ENCODE measurements at regions not wholly inside any gene's neighbourhood (a gene's known extent, or its start where the extent isn't known, plus 50 kb on each side); places are given as distances from the start of the nearest gene placed in this dataset.

DNA sequence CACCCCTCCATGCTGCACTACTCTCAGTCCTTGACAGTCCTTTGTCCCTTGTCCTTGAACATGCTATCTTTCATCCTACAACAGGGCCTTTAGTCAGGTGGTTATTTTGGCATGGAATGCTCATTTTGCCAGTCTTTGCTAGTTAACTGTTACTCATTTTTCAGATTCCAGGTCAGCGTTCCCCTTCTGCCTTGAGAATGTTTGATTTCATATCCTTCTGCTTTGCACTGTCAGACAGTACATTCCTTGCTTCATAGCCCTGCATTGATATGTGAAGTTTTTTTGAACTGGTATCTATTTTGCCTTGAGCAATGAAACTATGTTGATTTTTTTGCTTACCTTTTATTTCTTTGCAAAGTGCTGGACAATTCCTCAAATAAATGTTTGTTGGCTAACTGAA is 638.2 kb upstream of the SEMA6A start:
- no peak overlapping the region for H3K4me2 ChIP-seq (ENCODE audit: insufficient read depth, insufficient read length, low read length)
- no peaks in the 10 kb centered on the region for H3K27me3 ChIP-seq (ENCODE audit: insufficient read depth, low read length)
- no peak overlapping the region for H2BK20ac ChIP-seq (ENCODE audit: low read depth, low read length, poor library complexity, severe bottlenecking)
- Mint-ChIP-seq H3K27ac (no peak overlapping the region; a peak in 1 of 7 replicates), H3K9me3 (peaks cover 0 to 4% of the 10 kb centered on the region in 2 experiments; a peak in 2 of 5 replicates), H3K4me3 (no peak overlapping the region), H3K36me3 (ENCODE audit: insufficient read depth in 1 of 3, low read depth in 3 of 3) (peaks cover 0 to 5% (median 4%) of the 10 kb centered on the region in 3 experiments; a peak in 3 of 7 replicates), H3K27me3 (ENCODE audit: low read depth) (no peaks in the 10 kb centered on the region), H3K4me1 (peaks cover 4 to 5% of the 10 kb centered on the region in 2 experiments)
- no peak overlapping the region for H3K23ac ChIP-seq (ENCODE audit: insufficient read length, low read depth, low read length)
- no peak overlapping the region for H2AK5ac ChIP-seq (ENCODE audit: insufficient read length, low read length)
- TF ChIP-seq, protein P1, sequence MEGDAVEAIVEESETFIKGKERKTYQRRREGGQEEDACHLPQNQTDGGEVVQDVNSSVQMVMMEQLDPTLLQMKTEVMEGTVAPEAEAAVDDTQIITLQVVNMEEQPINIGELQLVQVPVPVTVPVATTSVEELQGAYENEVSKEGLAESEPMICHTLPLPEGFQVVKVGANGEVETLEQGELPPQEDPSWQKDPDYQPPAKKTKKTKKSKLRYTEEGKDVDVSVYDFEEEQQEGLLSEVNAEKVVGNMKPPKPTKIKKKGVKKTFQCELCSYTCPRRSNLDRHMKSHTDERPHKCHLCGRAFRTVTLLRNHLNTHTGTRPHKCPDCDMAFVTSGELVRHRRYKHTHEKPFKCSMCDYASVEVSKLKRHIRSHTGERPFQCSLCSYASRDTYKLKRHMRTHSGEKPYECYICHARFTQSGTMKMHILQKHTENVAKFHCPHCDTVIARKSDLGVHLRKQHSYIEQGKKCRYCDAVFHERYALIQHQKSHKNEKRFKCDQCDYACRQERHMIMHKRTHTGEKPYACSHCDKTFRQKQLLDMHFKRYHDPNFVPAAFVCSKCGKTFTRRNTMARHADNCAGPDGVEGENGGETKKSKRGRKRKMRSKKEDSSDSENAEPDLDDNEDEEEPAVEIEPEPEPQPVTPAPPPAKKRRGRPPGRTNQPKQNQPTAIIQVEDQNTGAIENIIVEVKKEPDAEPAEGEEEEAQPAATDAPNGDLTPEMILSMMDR (conservative IDR thresholded peaks at IDR 0.05): no peak
- no peak overlapping the region for H3K27ac ChIP-seq (ENCODE audit: insufficient read length, low read depth, low read length)
- H2BK15ac ChIP-seq (ENCODE audit: low read depth, low read length): no peak overlapping the region
- no peak overlapping the region for H2BK12ac ChIP-seq (ENCODE audit: insufficient read length, low read depth, low read length)
- no peak overlapping the region for H3K4ac ChIP-seq (ENCODE audit: low read depth, low read length)
- no peaks in the 10 kb centered on the region for H3K23me2 ChIP-seq (ENCODE audit: insufficient read length, low read depth, low read length, poor library complexity, severe bottlenecking)
- no peak overlapping the region for H3K9ac ChIP-seq (ENCODE audit: extremely low read depth, insufficient read length, low read length)
- DNase-seq: no peak
- H3K4me1 ChIP-seq (ENCODE audit: insufficient read depth, low read length): no peaks in the 10 kb centered on the region
- no peak overlapping the region for H4K91ac ChIP-seq (ENCODE audit: insufficient read length, low read depth, low read length)
- no CpG with 5 or more reads among the region's 1 CpG for WGBS (ENCODE audit: extremely low coverage, insufficient read length, low lambda C conversion rate)
- no peak overlapping the region for H3K14ac ChIP-seq (ENCODE audit: insufficient read depth, low read length)
- H4K20me1 ChIP-seq (ENCODE audit: control insufficient read depth, insufficient read depth, insufficient read length): no peaks in the 10 kb centered on the region
- H3K56ac ChIP-seq (ENCODE audit: insufficient read length, low read depth, low read length): no peak overlapping the region
- no peak overlapping the region for H3T11ph ChIP-seq (ENCODE audit: low read length)
- H2AFZ ChIP-seq (ENCODE audit: low read length): no peak overlapping the region
- H2BK120ac ChIP-seq (ENCODE audit: low read depth, low read length, poor library complexity, severe bottlenecking): no peak overlapping the region
- H3K18ac ChIP-seq (ENCODE audit: insufficient read length, low read depth, low read length): no peak overlapping the region
- no peak overlapping the region for H2BK5ac ChIP-seq (ENCODE audit: insufficient read length, low read length)
- H3K9me3 ChIP-seq (ENCODE audit: control insufficient read depth, low read depth, low read length): no peaks in the 10 kb centered on the region
- H3K79me1 ChIP-seq (ENCODE audit: insufficient read depth, low read depth, low read length, poor library complexity, severe bottlenecking): no peaks in the 10 kb centered on the region
- no peak overlapping the region for H4K5ac ChIP-seq (ENCODE audit: insufficient read length, low read depth, low read length)
- no peaks in the 10 kb centered on the region for H3K79me2 ChIP-seq (ENCODE audit: insufficient read depth, low read length)
- H4K8ac ChIP-seq (replicated peaks; ENCODE audit: insufficient read length, low read depth, low read length): no peak overlapping the region
